Right lobe of liver (tissue), 6 donors: ENCODE measurements at regions not wholly inside any gene's neighbourhood (a gene's known extent, or its start where the extent isn't known, plus 50 kb on each side); places are given as distances from the start of the nearest gene placed in this dataset.
A peak's percentile ranks its signal among the peaks of the same experiment; 100 is the strongest.

Source experiments
- ATAC-seq, 4 donors: fragments of 200-7000 bp; cut with Tn5 transposase; one replicate each; pipeline ENCODE4 v1.9.1; 2020; ENCODE audit warnings: mild to moderate bottlenecking in 4 of 4, moderate library complexity in 4 of 4
- DNase-seq, 3 donors: peaks; one replicate each; pipeline ENCODE4 v3.0.0-alpha.2; 2020
- H3K27ac ChIP-seq, 3 donors: fragments of 200-600 bp; one replicate each; pipeline ENCODE4 v1.8.0; 2022
- H3K27me3 ChIP-seq, 2 donors: fragments of 200-600 bp; one replicate each; pipeline ENCODE4 v1.8.0; 2022
- H3K36me3 ChIP-seq, 4 donors: fragments of 200-600 bp; sonication (generic) in 1 of 4; one replicate each; pipeline versions ENCODE4 v1.5.1 to v1.8.0; 2017 to 2022; ENCODE audit warnings: control low read depth in 1 of 4
- H3K4me1 ChIP-seq, 4 donors: fragments of 200-600 bp; sonication (generic) in 1 of 4; one replicate each; pipeline versions ENCODE4 v1.5.1 to v1.8.0; 2017 to 2022; ENCODE audit warnings: control low read depth in 1 of 4
- H3K4me3 ChIP-seq, 3 donors: fragments of 200-600 bp; one replicate each; pipeline ENCODE4 v1.8.0; 2022
- H3K9me3 ChIP-seq, 4 donors: fragments of 200-600 bp; sonication (generic) in 1 of 4; one replicate each; pipeline versions ENCODE4 v1.5.1 to v1.8.0; 2017 to 2022; ENCODE audit warnings: control low read depth in 1 of 4
- CTCF ChIP-seq, 4 donors: fragments of 200-600 bp in 3 of 4; fragments of 450-650 bp in 1 of 4; IDR thresholded peaks; one replicate each; pipeline versions ENCODE4 v1.5.1 to v1.8.0; 2016 to 2022; ENCODE audit warnings: antibody characterized with exemption in 4 of 4, mild to moderate bottlenecking in 2 of 4
- POLR2A ChIP-seq: fragments of 450-650 bp; IDR thresholded peaks from one replicate; pipeline ENCODE4 v1.6.1; 2017; ENCODE audit warnings: antibody characterized with exemption, mild to moderate bottlenecking
- WGBS: methylation state at CpG from one replicate; pipeline ENCODE4 v1.1.6; 2018; ENCODE audit warnings: low coverage, low lambda C conversion rate; ENCODE audit not compliant: insufficient coverage; ENCODE audit errors: missing lambda C conversion rate; 5-methylcytosine and 5-hydroxymethylcytosine counted together
- intact Hi-C, 2 donors: fragments of 100-400 bp; cut with DNase I; formaldehyde crosslinking; loops; one replicate each; pipeline versions ENCODE4 v1.11.2 to v1.14.1; 2022
- donor health status: DM: no; HTN: yes; CAD: no.
- donor health status: DM: no; HTN: no; CAD: no.
- donor health status: DM: no; HTN: no; CAD: no.
- donor health status: DM: no; HTN: yes; CAD: no.
- donor health status: DM: no; HTN: yes; CAD: no.

GRCh38 chr10:123522702-123523312, 143.3 kb upstream of the GPR26 start:
- Histone ChIP-seq H3K27me3 (no peaks in the 10 kb centered on the region), H3K9me3 (no peaks in the 10 kb centered on the region), H3K36me3 (no peaks in the 10 kb centered on the region), H3K27ac (no peak overlapping the region), H3K4me1 (no peaks in the 10 kb centered on the region), H3K4me3 (no peak overlapping the region)
- ATAC-seq (no peak), DNase-seq (no peak)
- 63% methylated on average over 10 of the region's 10 CpGs for WGBS
- intact Hi-C loops: no loop called here
- no peak for TF ChIP-seq CTCF (IDR thresholded peaks at IDR 0.05)
- TF ChIP-seq POLR2A: no peak

DNA sequence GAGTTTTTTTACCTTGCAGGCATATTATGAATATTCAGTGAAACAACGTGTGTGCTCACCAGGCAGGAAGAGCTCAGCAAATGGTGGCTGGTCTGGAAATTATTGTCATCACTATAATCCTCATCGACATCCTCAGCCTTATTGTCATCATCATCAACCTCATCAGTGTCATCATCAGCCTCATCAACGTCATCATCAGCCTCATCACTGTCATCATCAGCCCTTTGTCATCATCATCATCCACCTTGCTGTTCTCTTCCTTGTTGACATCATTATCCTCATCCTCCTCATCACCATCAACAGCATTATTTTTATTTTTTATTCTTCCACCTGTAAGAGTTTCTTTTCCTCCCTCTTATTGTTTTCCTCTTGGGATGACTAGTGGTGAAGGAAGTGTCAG, 142.3 kb upstream of the GPR26 start:
- H3K4me3 ChIP-seq: no peak overlapping the region
- no peaks in the 10 kb centered on the region for H3K4me1 ChIP-seq
- 70% methylated on average over 3 of the region's 3 CpGs for WGBS
- H3K27ac ChIP-seq: no peak overlapping the region
- intact Hi-C loops: no loop called here
- no peak for DNase-seq
- H3K27me3 ChIP-seq: no peaks in the 10 kb centered on the region
- no peak for ATAC-seq
- no peaks in the 10 kb centered on the region for H3K36me3 ChIP-seq
- no peak for TF ChIP-seq CTCF (IDR thresholded peaks at IDR 0.05)
- no peak for TF ChIP-seq POLR2A
- no peaks in the 10 kb centered on the region for H3K9me3 ChIP-seq

GRCh38 chr10:123526356-123527064, 139.6 kb upstream of the GPR26 start:
- Histone ChIP-seq H3K9me3 (no peaks in the 10 kb centered on the region), H3K4me3 (no peak overlapping the region), H3K4me1 (no peaks in the 10 kb centered on the region), H3K27me3 (no peaks in the 10 kb centered on the region), H3K27ac (no peak overlapping the region), H3K36me3 (no peaks in the 10 kb centered on the region)
- TF ChIP-seq CTCF (IDR thresholded peaks at IDR 0.05): no peak
- TF ChIP-seq POLR2A: no peak
- 57% methylated on average over 2 of the region's 7 CpGs for WGBS
- no peak for DNase-seq
- intact Hi-C loops: no loop called here
- no peak for ATAC-seq

- DNase-seq (no peak), ATAC-seq (peak in 1 of 4 donors; percentile 59)
- intact Hi-C loops: no loop called here
- Histone ChIP-seq H3K9me3 (no peaks in the 10 kb centered on the region), H3K36me3 (no peaks in the 10 kb centered on the region), H3K4me1 (no peaks in the 10 kb centered on the region), H3K27me3 (no peaks in the 10 kb centered on the region), H3K27ac (no peak overlapping the region), H3K4me3 (no peak overlapping the region)
- TF ChIP-seq CTCF (IDR thresholded peaks at IDR 0.05): no peak
- TF ChIP-seq POLR2A: no peak
Observed at GRCh38 chr10:123527151-123527550, 139.0 kb upstream of the GPR26 start.
